ENCODE measurements at regions not wholly inside any gene's neighbourhood (a gene's known extent, or its start where the extent isn't known, plus 50 kb on each side); places are given as distances from the start of the nearest gene placed in this dataset.
"Not testable (repeated sequence)": the region's sequence is repeated elsewhere in the genome, so short reads cannot be mapped to it uniquely, and the experiment has no call there.

GRCh38 chr10:126738001-126738400 lies 67.5 kb upstream of the C10orf90 start:
- H3K27ac ChIP-seq (ENCODE audit: low read depth, low read length, severe bottlenecking): no peak overlapping the region
- H3K4me1 ChIP-seq (ENCODE audit: control insufficient read depth, insufficient read depth, low read length, poor library complexity, severe bottlenecking): no peaks in the 10 kb centered on the region
- no peaks in the 10 kb centered on the region for H3K9me3 ChIP-seq (ENCODE audit: control insufficient read depth, low read length)
- no peak overlapping the region for H3K4me3 ChIP-seq (ENCODE audit: extremely low read depth, insufficient read depth, low read length, poor library complexity, severe bottlenecking)
- H3K36me3 ChIP-seq (ENCODE audit: control insufficient read depth, insufficient read depth, low read length): no peaks in the 10 kb centered on the region
- 73 to 95% methylated on average over 4 of the region's 4 CpGs for WGBS, 2 experiments (ENCODE audit: insufficient coverage in 2 of 2)

- Histone ChIP-seq H3K4me1 (ENCODE audit: control insufficient read depth, insufficient read depth, low read length, poor library complexity, severe bottlenecking) (no peaks in the 10 kb centered on the region), H3K4me3 (ENCODE audit: extremely low read depth, insufficient read depth, low read length, poor library complexity, severe bottlenecking) (no peak overlapping the region), H3K9me3 (ENCODE audit: control insufficient read depth, low read length) (no peaks in the 10 kb centered on the region), H3K27ac (ENCODE audit: low read depth, low read length, severe bottlenecking) (no peak overlapping the region), H3K36me3 (ENCODE audit: control insufficient read depth, insufficient read depth, low read length) (no peaks in the 10 kb centered on the region)
- WGBS, 2 experiments (ENCODE audit: insufficient coverage in 2 of 2): no CpG with 5 or more reads among the region's 1 CpG
Observed at GRCh38 chr10:126744571-126744970, 74.1 kb upstream of the C10orf90 start.

GRCh38 chr10:126749015-126749655 lies 78.6 kb upstream of the C10orf90 start:
- H3K9me3 ChIP-seq (ENCODE audit: control insufficient read depth, low read length): no peaks in the 10 kb centered on the region
- WGBS, 2 experiments (ENCODE audit: insufficient coverage in 2 of 2): 20% methylated on average over 1 of the region's 5 CpGs; no CpG with 5 or more reads in 1 of the 2 experiments
- H3K27ac ChIP-seq (ENCODE audit: low read depth, low read length, severe bottlenecking): no peak overlapping the region
- H3K4me1 ChIP-seq (ENCODE audit: control insufficient read depth, insufficient read depth, low read length, poor library complexity, severe bottlenecking): no peaks in the 10 kb centered on the region
- no peak overlapping the region for H3K4me3 ChIP-seq (ENCODE audit: extremely low read depth, insufficient read depth, low read length, poor library complexity, severe bottlenecking)
- no peaks in the 10 kb centered on the region for H3K36me3 ChIP-seq (ENCODE audit: control insufficient read depth, insufficient read depth, low read length)

- no peaks in the 10 kb centered on the region for H3K4me1 ChIP-seq (ENCODE audit: control insufficient read depth, insufficient read depth, low read length, poor library complexity, severe bottlenecking)
- no peak overlapping the region for H3K27ac ChIP-seq (ENCODE audit: low read depth, low read length, severe bottlenecking)
- H3K4me3 ChIP-seq (ENCODE audit: extremely low read depth, insufficient read depth, low read length, poor library complexity, severe bottlenecking): no peak overlapping the region
- peaks cover 8% of the 10 kb centered on the region for H3K9me3 ChIP-seq (ENCODE audit: control insufficient read depth, low read length)
- 83 to 91% methylated on average over 1 to 5 of the region's 10 CpGs for WGBS, 2 experiments (ENCODE audit: insufficient coverage in 2 of 2)
- no peaks in the 10 kb centered on the region for H3K36me3 ChIP-seq (ENCODE audit: control insufficient read depth, insufficient read depth, low read length)
Observed at GRCh38 chr10:126754966-126755365, 84.5 kb upstream of the C10orf90 start.

GRCh38 chr10:126758867-126759266 lies 88.4 kb upstream of the C10orf90 start:
- Histone ChIP-seq H3K27ac (ENCODE audit: low read depth, low read length, severe bottlenecking) (no peak overlapping the region), H3K9me3 (ENCODE audit: control insufficient read depth, low read length) (peaks cover 8% of the 10 kb centered on the region), H3K4me3 (ENCODE audit: extremely low read depth, insufficient read depth, low read length, poor library complexity, severe bottlenecking) (no peak overlapping the region), H3K36me3 (ENCODE audit: control insufficient read depth, insufficient read depth, low read length) (no peaks in the 10 kb centered on the region), H3K4me1 (ENCODE audit: control insufficient read depth, insufficient read depth, low read length, poor library complexity, severe bottlenecking) (no peaks in the 10 kb centered on the region)
- WGBS, 2 experiments (ENCODE audit: insufficient coverage in 2 of 2): 90% methylated on average over 1 of the region's 1 CpG; no CpG with 5 or more reads in 1 of the 2 experiments

- 94 to 100% methylated on average over 3 of the region's 4 CpGs for WGBS, 2 experiments (ENCODE audit: insufficient coverage in 2 of 2)
Observed at GRCh38 chr10:126759531-126759930, 89.0 kb upstream of the C10orf90 start.

GRCh38 chr10:126766646-126767045 lies 96.2 kb upstream of the C10orf90 start:
- H3K27ac ChIP-seq (ENCODE audit: low read depth, low read length, severe bottlenecking); H3K9me3 ChIP-seq (ENCODE audit: control insufficient read depth, low read length); H3K36me3 ChIP-seq (ENCODE audit: control insufficient read depth, insufficient read depth, low read length); H3K4me1 ChIP-seq (ENCODE audit: control insufficient read depth, insufficient read depth, low read length, poor library complexity, severe bottlenecking); H3K4me3 ChIP-seq (ENCODE audit: extremely low read depth, insufficient read depth, low read length, poor library complexity, severe bottlenecking): not testable (repeated sequence)
- 53 to 63% methylated on average over 3 to 6 of the region's 6 CpGs for WGBS, 2 experiments (ENCODE audit: insufficient coverage in 2 of 2)

More at GRCh38 chr10:126759531-126759930, 89.0 kb upstream of the C10orf90 start:
- H3K9me3 ChIP-seq (ENCODE audit: control insufficient read depth, low read length): peaks cover 8% of the 10 kb centered on the region
- H3K27ac ChIP-seq (ENCODE audit: low read depth, low read length, severe bottlenecking): no peak overlapping the region
- no peaks in the 10 kb centered on the region for H3K36me3 ChIP-seq (ENCODE audit: control insufficient read depth, insufficient read depth, low read length)
- H3K4me1 ChIP-seq (ENCODE audit: control insufficient read depth, insufficient read depth, low read length, poor library complexity, severe bottlenecking): no peaks in the 10 kb centered on the region
- H3K4me3 ChIP-seq (ENCODE audit: extremely low read depth, insufficient read depth, low read length, poor library complexity, severe bottlenecking): no peak overlapping the region

- H3K27ac ChIP-seq (ENCODE audit: low read depth, low read length, severe bottlenecking): no peak overlapping the region
- peaks cover 10% of the 10 kb centered on the region for H3K4me1 ChIP-seq (ENCODE audit: control insufficient read depth, insufficient read depth, low read length, poor library complexity, severe bottlenecking)
- no peaks in the 10 kb centered on the region for H3K9me3 ChIP-seq (ENCODE audit: control insufficient read depth, low read length)
- no peaks in the 10 kb centered on the region for H3K36me3 ChIP-seq (ENCODE audit: control insufficient read depth, insufficient read depth, low read length)
- no peak overlapping the region for H3K4me3 ChIP-seq (ENCODE audit: extremely low read depth, insufficient read depth, low read length, poor library complexity, severe bottlenecking)
- WGBS, 2 experiments (ENCODE audit: insufficient coverage in 2 of 2): 100% methylated on average over 1 of the region's 2 CpGs
Observed at GRCh38 chr10:126770809-126771208, 100.3 kb upstream of the C10orf90 start.

GRCh38 chr10:126776168-126776567 lies 105.7 kb upstream of the C10orf90 start:
- H3K4me3 ChIP-seq (ENCODE audit: extremely low read depth, insufficient read depth, low read length, poor library complexity, severe bottlenecking): no peak overlapping the region
- peak overlapping the region; percentile 75 for H3K27ac ChIP-seq (ENCODE audit: low read depth, low read length, severe bottlenecking)
- H3K4me1 ChIP-seq (ENCODE audit: control insufficient read depth, insufficient read depth, low read length, poor library complexity, severe bottlenecking): peaks cover 3% of the 10 kb centered on the region
- H3K9me3 ChIP-seq (ENCODE audit: control insufficient read depth, low read length): no peaks in the 10 kb centered on the region
- no CpG with 5 or more reads among the region's 1 CpG for WGBS, 2 experiments (ENCODE audit: insufficient coverage in 2 of 2)
- H3K36me3 ChIP-seq (ENCODE audit: control insufficient read depth, insufficient read depth, low read length): no peaks in the 10 kb centered on the region

- H3K27ac ChIP-seq (ENCODE audit: low read depth, low read length, severe bottlenecking): no peak overlapping the region
- no peaks in the 10 kb centered on the region for H3K36me3 ChIP-seq (ENCODE audit: control insufficient read depth, insufficient read depth, low read length)
- H3K4me3 ChIP-seq (ENCODE audit: extremely low read depth, insufficient read depth, low read length, poor library complexity, severe bottlenecking): no peak overlapping the region
Observed at GRCh38 chr10:126777714-126778113, 107.2 kb upstream of the C10orf90 start.

GRCh38 chr10:126781450-126782216 lies 111.1 kb upstream of the C10orf90 start:
- Histone ChIP-seq H3K36me3 (ENCODE audit: control insufficient read depth, insufficient read depth, low read length) (no peaks in the 10 kb centered on the region), H3K9me3 (ENCODE audit: control insufficient read depth, low read length) (no peaks in the 10 kb centered on the region), H3K27ac (ENCODE audit: low read depth, low read length, severe bottlenecking) (no peak overlapping the region), H3K4me1 (ENCODE audit: control insufficient read depth, insufficient read depth, low read length, poor library complexity, severe bottlenecking) (peaks cover 4% of the 10 kb centered on the region), H3K4me3 (ENCODE audit: extremely low read depth, insufficient read depth, low read length, poor library complexity, severe bottlenecking) (no peak overlapping the region)
- WGBS, 2 experiments (ENCODE audit: insufficient coverage in 2 of 2): 81 to 94% methylated on average over 2 of the region's 3 CpGs

More at GRCh38 chr10:126777714-126778113, 107.2 kb upstream of the C10orf90 start:
- Histone ChIP-seq H3K4me1 (ENCODE audit: control insufficient read depth, insufficient read depth, low read length, poor library complexity, severe bottlenecking) (peaks cover 3% of the 10 kb centered on the region), H3K9me3 (ENCODE audit: control insufficient read depth, low read length) (no peaks in the 10 kb centered on the region)
- 87 to 91% methylated on average over 9 to 10 of the region's 10 CpGs for WGBS, 2 experiments (ENCODE audit: insufficient coverage in 2 of 2)

All from mesodermal cell (in vitro differentiated cells).